Gastrocnemius medialis (tissue), 4 donors: ENCODE measurements at regions not wholly inside any gene's neighbourhood (a gene's known extent, or its start where the extent isn't known, plus 50 kb on each side); places are given as distances from the start of the nearest gene placed in this dataset.

ENCODE experiments used
- ATAC-seq, 2 donors: fragments of 150-250 bp; one replicate each; pipeline ENCODE4 v1.9.1; 2016
- DNase-seq, 2 donors: peaks; one replicate each; pipeline ENCODE4 v3.0.0-alpha.2; 2019
- H3K27ac ChIP-seq, 4 donors: fragments of 200-600 bp; sonication (generic); 1 replicate in 1 of 4; 2 replicates in 3 of 4; pipeline ENCODE4 v1.5.1; 2016 to 2018; ENCODE audit warnings: mild to moderate bottlenecking in 2 of 4, moderate library complexity in 1 of 4
- H3K27me3 ChIP-seq, 3 donors: fragments of 200-600 bp; sonication (generic) in 2 of 3; 1 replicate in 1 of 3; 2 replicates in 2 of 3; pipeline versions ENCODE4 v1.5.1 to v1.6.0; 2016 to 2019; ENCODE audit warnings: mild to moderate bottlenecking in 1 of 3, moderate library complexity in 1 of 3
- H3K36me3 ChIP-seq, 2 donors: fragments of 200-600 bp; sonication (generic) in 1 of 2; one replicate each; pipeline ENCODE4 v1.5.1; 2017 to 2018
- H3K4me1 ChIP-seq, 2 donors: fragments of 200-600 bp; sonication (generic) in 1 of 2; one replicate each; pipeline ENCODE4 v1.5.1; 2016 to 2017; ENCODE audit warnings: mild to moderate bottlenecking in 2 of 2
- H3K4me3 ChIP-seq, 4 donors: fragments of 200-600 bp; sonication (generic) in 3 of 4; 1 replicate in 1 of 4; 2 replicates in 3 of 4; pipeline ENCODE4 v1.5.1; 2016 to 2019; ENCODE audit warnings: mild to moderate bottlenecking in 2 of 4
- H3K9me3 ChIP-seq, 3 donors: fragments of 200-600 bp; sonication (generic) in 2 of 3; 1 replicate in 1 of 3; 2 replicates in 2 of 3; pipeline ENCODE4 v1.5.1; 2016 to 2019
- POLR2A ChIP-seq, 2 donors: fragments of 450-650 bp; IDR thresholded peaks; one replicate each; pipeline ENCODE4 v1.6.1; 2017; ENCODE audit warnings: antibody characterized with exemption in 2 of 2, mild to moderate bottlenecking in 2 of 2, moderate library complexity in 2 of 2
- in situ Hi-C, 4 donors: fragments of 200-750 bp; cut with MboI; loops; one replicate each; pipeline versions ENCODE4 v1.15.0 to v1.8.0; 2017; ENCODE audit warnings: low sequenced_read_pairs in 4 of 4
- intact Hi-C: fragments of 100-400 bp; cut with DNase I; formaldehyde crosslinking; loops from one replicate; pipeline ENCODE4 v1.15.1; 2023; ENCODE audit warnings: low total_unique reads
- TF ChIP-seq, protein P1 (sequence below), 5 experiments: fragments of 450-650 bp in 3 of 5; fragments of 200-600 bp in 2 of 5; sonication (generic) in 2 of 5; IDR thresholded peaks in 4 of 5; conservative IDR thresholded peaks in 1 of 5; 1 replicate in 4 of 5; 2 replicates in 1 of 5; pipeline ENCODE4 v1.5.1; 2016 to 2019; ENCODE audit warnings: antibody characterized with exemption in 5 of 5, mild to moderate bottlenecking in 3 of 5, moderate library complexity in 3 of 5

DNA sequence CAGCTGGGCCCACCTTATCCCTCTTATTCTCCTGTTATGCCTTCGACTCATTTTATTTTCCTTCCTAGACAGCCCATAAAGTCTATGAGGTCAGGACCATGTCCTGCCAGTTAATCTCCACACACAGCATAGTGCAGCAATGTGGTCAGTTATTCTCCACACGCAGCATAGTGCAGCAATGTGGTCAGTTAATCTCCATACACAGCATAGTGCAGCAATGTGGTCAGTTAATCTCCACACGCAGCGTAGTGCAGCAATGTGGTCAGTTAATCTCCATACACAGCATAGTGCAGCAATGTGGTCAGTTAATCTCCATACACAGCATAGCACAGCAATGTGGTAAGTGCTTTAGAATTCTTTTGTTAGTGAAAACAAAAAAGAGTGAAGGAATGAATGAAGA, 77.8 kb downstream of the TEX36 start:
- Histone ChIP-seq H3K27me3 (peaks cover 0 to 3% (median 0%) of the 10 kb centered on the region in 3 donors), H3K4me3 (no peak overlapping the region), H3K9me3 (no peaks in the 10 kb centered on the region), H3K27ac (no peak overlapping the region), H3K36me3 (no peaks in the 10 kb centered on the region), H3K4me1 (no peaks in the 10 kb centered on the region)
- DNase-seq (no peak), ATAC-seq (no peak)
- intact Hi-C loops: no loop called here
- TF ChIP-seq, protein P1, sequence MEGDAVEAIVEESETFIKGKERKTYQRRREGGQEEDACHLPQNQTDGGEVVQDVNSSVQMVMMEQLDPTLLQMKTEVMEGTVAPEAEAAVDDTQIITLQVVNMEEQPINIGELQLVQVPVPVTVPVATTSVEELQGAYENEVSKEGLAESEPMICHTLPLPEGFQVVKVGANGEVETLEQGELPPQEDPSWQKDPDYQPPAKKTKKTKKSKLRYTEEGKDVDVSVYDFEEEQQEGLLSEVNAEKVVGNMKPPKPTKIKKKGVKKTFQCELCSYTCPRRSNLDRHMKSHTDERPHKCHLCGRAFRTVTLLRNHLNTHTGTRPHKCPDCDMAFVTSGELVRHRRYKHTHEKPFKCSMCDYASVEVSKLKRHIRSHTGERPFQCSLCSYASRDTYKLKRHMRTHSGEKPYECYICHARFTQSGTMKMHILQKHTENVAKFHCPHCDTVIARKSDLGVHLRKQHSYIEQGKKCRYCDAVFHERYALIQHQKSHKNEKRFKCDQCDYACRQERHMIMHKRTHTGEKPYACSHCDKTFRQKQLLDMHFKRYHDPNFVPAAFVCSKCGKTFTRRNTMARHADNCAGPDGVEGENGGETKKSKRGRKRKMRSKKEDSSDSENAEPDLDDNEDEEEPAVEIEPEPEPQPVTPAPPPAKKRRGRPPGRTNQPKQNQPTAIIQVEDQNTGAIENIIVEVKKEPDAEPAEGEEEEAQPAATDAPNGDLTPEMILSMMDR (IDR thresholded peaks at IDR 0.05 in 4 of 5, conservative IDR thresholded peaks at IDR 0.05 in 1 of 5): no peak
- no peak for TF ChIP-seq POLR2A (IDR thresholded peaks at IDR 0.05)
- in situ Hi-C loops: no loop called here

DNA sequence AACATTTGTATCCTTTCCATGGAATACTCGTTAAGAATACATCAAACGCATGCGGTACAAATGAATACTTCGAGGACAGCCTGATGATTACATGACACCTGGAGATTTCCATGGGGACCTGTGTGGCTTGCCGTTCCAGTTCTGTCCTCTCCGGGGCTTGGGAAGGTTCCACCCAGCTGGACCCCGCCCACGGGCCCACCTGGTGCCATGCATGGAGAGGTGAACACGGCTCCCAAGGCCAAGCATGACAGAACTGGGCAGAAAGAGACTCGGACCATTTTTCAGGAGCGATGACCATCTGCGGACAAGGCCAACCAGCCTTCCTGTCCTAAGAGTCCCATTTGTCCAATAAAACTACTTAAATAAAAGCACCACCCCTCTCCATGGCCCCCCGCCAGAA, 80.1 kb downstream of the TEX36 start:
- DNase-seq (no peak), ATAC-seq (no peak)
- no peak overlapping the region for H3K27ac ChIP-seq
- in situ Hi-C loops: no loop called here
- peaks cover 0 to 3% (median 0%) of the 10 kb centered on the region in 3 donors for H3K27me3 ChIP-seq
- no peak for TF ChIP-seq POLR2A (IDR thresholded peaks at IDR 0.05)
- TF ChIP-seq, protein P1 (IDR thresholded peaks at IDR 0.05 in 4 of 5, conservative IDR thresholded peaks at IDR 0.05 in 1 of 5): no peak
- H3K9me3 ChIP-seq: no peaks in the 10 kb centered on the region
- H3K4me3 ChIP-seq: no peak overlapping the region
- H3K4me1 ChIP-seq: no peaks in the 10 kb centered on the region
- intact Hi-C loops: no loop called here
- H3K36me3 ChIP-seq: no peaks in the 10 kb centered on the region

DNA sequence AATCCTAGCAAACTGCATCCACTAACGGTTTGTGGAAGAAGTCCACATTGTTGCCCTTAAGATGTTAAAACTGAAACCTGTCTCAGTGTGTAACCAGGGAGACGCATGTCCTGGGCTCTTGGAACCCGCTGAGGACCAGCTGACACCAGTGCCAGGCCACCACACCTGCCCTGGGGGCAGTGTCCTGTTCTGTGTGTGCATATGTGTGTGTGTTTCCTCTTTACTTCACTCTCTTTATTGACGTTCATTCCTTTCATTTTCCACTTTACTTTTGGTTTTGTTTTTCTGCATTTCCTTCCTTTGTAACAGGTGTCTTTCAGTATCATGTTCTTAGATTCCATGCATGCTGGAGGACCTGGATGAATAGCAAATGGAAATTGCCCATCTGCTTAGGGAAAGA, 83.8 kb downstream of the TEX36 start:
- no peak for ATAC-seq
- TF ChIP-seq, protein P1 (IDR thresholded peaks at IDR 0.05 in 4 of 5, conservative IDR thresholded peaks at IDR 0.05 in 1 of 5): no peak
- TF ChIP-seq POLR2A (IDR thresholded peaks at IDR 0.05): no peak
- no peak for DNase-seq

DNA sequence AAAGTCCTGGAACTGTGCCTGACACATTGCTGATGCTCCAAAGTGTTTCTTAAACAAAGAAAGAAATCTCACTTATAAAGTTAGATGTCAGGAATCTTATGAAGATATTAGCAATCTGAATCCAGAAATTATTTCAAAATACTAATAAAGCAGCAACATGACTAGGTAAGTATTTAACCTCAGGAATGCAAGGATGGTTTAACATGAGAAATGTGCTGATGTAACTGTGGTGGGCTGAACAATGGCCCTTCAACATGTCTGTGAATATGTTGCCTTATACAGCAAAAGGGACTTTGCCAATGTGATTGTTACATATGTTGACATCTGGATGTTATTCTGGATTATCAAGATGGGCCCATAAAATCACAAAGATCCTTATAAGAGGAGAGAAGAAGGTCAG, 87.1 kb downstream of the TEX36 start:
- Histone ChIP-seq H3K4me3 (no peak overlapping the region), H3K4me1 (no peaks in the 10 kb centered on the region), H3K36me3 (no peaks in the 10 kb centered on the region), H3K27me3 (no peaks in the 10 kb centered on the region), H3K9me3 (no peaks in the 10 kb centered on the region), H3K27ac (no peak overlapping the region)
- intact Hi-C loops (no loop called here), in situ Hi-C loops (no loop called here)
- DNase-seq: no peak
- TF ChIP-seq, protein P1 (IDR thresholded peaks at IDR 0.05 in 4 of 5, conservative IDR thresholded peaks at IDR 0.05 in 1 of 5): no peak
- TF ChIP-seq POLR2A (IDR thresholded peaks at IDR 0.05): no peak
- no peak for ATAC-seq

More for the DNA sequence above, 83.8 kb downstream of the TEX36 start:
- intact Hi-C loops (no loop called here), in situ Hi-C loops (no loop called here)
- no peaks in the 10 kb centered on the region for H3K36me3 ChIP-seq
- H3K27me3 ChIP-seq: peaks cover 0 to 3% (median 0%) of the 10 kb centered on the region in 3 donors
- no peaks in the 10 kb centered on the region for H3K4me1 ChIP-seq
- H3K4me3 ChIP-seq: no peak overlapping the region
- no peak overlapping the region for H3K27ac ChIP-seq
- H3K9me3 ChIP-seq: no peaks in the 10 kb centered on the region

DNA sequence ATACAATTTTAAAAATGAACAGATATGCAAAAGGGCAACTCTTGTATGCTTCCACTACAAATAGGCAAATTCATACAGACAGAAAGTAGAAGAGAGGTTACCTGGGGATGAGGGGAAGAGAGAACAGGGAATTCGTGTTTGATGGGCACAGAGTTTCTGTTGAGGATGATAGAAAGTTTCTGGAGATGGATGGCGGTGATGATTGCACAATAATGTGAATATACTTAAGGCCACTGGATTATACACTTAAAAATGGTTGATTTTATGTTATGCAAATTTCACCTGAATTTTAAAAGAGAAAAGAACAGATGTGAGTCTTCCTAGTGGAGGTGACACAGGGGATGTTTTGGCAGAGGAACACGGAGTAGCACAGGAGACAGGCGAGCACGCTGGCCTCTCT, 89.3 kb downstream of the TEX36 start:
- intact Hi-C loops: no loop called here

More for the DNA sequence above, 89.3 kb downstream of the TEX36 start:
- Histone ChIP-seq H3K27me3 (no peaks in the 10 kb centered on the region), H3K4me1 (no peaks in the 10 kb centered on the region), H3K4me3 (no peak overlapping the region), H3K36me3 (no peaks in the 10 kb centered on the region), H3K27ac (no peak overlapping the region), H3K9me3 (no peaks in the 10 kb centered on the region)
- no peak for TF ChIP-seq POLR2A (IDR thresholded peaks at IDR 0.05)
- TF ChIP-seq, protein P1 (IDR thresholded peaks at IDR 0.05 in 4 of 5, conservative IDR thresholded peaks at IDR 0.05 in 1 of 5): no peak
- in situ Hi-C loops: no loop called here
- DNase-seq: no peak
- ATAC-seq: no peak
